ENCODE measurements at regions not wholly inside any gene's neighbourhood (a gene's known extent, or its start where the extent isn't known, plus 50 kb on each side); places are given as distances from the start of the nearest gene placed in this dataset.

- in situ Hi-C loops (cut with HindIII; ENCODE audit: low sequenced_read_pairs): no loop called here
- TF ChIP-seq CTCF (IDR thresholded peaks at IDR 0.05; ENCODE audit: low read depth, low read length, missing control alignments): no peak
- H3K4me3 ChIP-seq (ENCODE audit: low read depth, low read length): no peak overlapping the region
- no peak for DNase-seq (ENCODE audit: low read depth)
Measured at GRCh38 chr1:209364716-209365115, 218.8 kb upstream of the CAMK1G start.

- H3K4me3 ChIP-seq (ENCODE audit: low read depth, low read length): no peak overlapping the region
- TF ChIP-seq CTCF (IDR thresholded peaks at IDR 0.05; ENCODE audit: low read depth, low read length, missing control alignments): no peak
- in situ Hi-C loops (cut with HindIII; ENCODE audit: low sequenced_read_pairs): no loop called here
- DNase-seq (ENCODE audit: low read depth): no peak
Measured at GRCh38 chr1:209367061-209367772, 216.3 kb upstream of the CAMK1G start.

- peak; percentile 91 for DNase-seq (ENCODE audit: low read depth)
- no peak for TF ChIP-seq CTCF (IDR thresholded peaks at IDR 0.05; ENCODE audit: low read depth, low read length, missing control alignments)
- in situ Hi-C loops (cut with HindIII; ENCODE audit: low sequenced_read_pairs): no loop called here
- H3K4me3 ChIP-seq (ENCODE audit: low read depth, low read length): no peak overlapping the region
Measured at GRCh38 chr1:209368864-209369598, 214.5 kb upstream of the CAMK1G start.

- no peak for DNase-seq (ENCODE audit: low read depth)
- H3K4me3 ChIP-seq (ENCODE audit: low read depth, low read length): no peak overlapping the region
- TF ChIP-seq CTCF (IDR thresholded peaks at IDR 0.05; ENCODE audit: low read depth, low read length, missing control alignments): no peak
- in situ Hi-C loops (cut with HindIII; ENCODE audit: low sequenced_read_pairs): no loop called here
Measured at GRCh38 chr1:209370241-209370995, 213.1 kb upstream of the CAMK1G start.

- DNase-seq (ENCODE audit: low read depth): no peak
- TF ChIP-seq CTCF (IDR thresholded peaks at IDR 0.05; ENCODE audit: low read depth, low read length, missing control alignments): no peak
- in situ Hi-C loops (cut with HindIII; ENCODE audit: low sequenced_read_pairs): no loop called here
- H3K4me3 ChIP-seq (ENCODE audit: low read depth, low read length): no peak overlapping the region
Measured at GRCh38 chr1:209375097-209375496, 208.4 kb upstream of the CAMK1G start.

GRCh38 chr1:209375671-209376365, 207.7 kb upstream of the CAMK1G start:
- H3K4me3 ChIP-seq (ENCODE audit: low read depth, low read length): no peak overlapping the region
- DNase-seq (ENCODE audit: low read depth): no peak
- no peak for TF ChIP-seq CTCF (IDR thresholded peaks at IDR 0.05; ENCODE audit: low read depth, low read length, missing control alignments)
- in situ Hi-C loops (cut with HindIII; ENCODE audit: low sequenced_read_pairs): no loop called here

Measured in astrocyte of the cerebellum (primary cell).